Renal cortical epithelial cell (primary cell): ENCODE measurements at regions not wholly inside any gene's neighbourhood (a gene's known extent, or its start where the extent isn't known, plus 50 kb on each side); places are given as distances from the start of the nearest gene placed in this dataset.
A peak's percentile ranks its signal among the peaks of the same experiment; 100 is the strongest.
"Not testable (repeated sequence)": the region's sequence is repeated elsewhere in the genome, so short reads cannot be mapped to it uniquely, and the experiment has no call there.

ENCODE experiments used
- DNase-seq: peaks from one replicate; pipeline ENCODE4 v3.0.0-alpha.2; 2011; ENCODE audit warnings: low read depth

- not testable (repeated sequence) for DNase-seq
Observed at GRCh38 chr14:84512823-84513222, 1017.1 kb upstream of the FLRT2 start.

- no peak for DNase-seq
Observed at GRCh38 chr14:84519836-84520235, 1010.1 kb upstream of the FLRT2 start.

DNA sequence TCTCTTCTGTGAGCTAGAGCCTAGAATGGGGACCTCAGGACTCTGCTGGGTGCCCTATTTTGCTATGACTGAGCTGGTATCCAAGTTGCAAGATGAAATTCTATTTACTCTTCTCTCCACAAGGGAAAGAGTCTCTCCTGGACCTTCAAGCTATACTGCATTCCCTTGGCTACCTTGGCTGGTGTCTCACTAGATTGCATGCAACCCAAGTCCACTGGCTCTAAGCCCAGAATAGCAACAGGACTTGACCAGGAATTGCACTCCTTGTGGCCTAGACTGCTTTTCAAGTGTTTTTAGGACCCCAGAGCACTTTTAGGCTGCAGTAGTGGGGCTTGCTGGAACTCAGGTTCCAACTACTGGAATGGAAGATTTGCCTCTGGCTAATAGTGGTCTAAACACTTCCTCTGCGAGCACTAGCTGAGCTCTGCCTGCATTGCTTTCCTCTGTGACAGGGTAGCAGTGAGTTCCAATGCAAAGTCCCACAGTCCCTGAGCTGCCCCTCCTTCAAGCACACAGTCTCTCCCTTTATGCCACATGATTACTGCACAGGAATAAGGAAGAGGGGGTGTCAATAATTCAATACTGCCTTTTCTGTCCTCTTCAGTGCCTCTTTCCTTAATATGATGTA, 1009.1 kb upstream of the FLRT2 start:
- DNase-seq, result no peak

DNA sequence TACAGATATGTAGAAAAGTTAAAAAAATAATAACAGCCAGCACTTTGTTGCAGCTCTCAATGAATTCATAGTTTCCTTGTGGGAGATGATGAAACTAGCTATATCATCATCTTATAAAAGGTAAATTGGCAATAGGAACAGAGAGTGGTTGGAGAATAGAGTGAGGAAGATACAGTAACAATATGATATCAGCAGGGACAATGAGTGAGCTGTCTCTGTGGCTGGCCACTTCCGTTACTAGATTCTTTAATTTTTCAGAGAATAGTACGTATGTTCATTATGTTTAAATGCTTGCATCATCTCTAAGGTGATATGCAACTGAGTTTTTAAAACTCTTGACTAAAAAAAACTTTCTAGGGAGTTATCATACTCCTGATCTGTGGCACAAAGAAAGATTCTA, 1006.2 kb upstream of the FLRT2 start:
- DNase-seq, result no peak

GRCh38 chr14:84527706-84528105, 1002.2 kb upstream of the FLRT2 start:
- DNase-seq, result no peak

DNA sequence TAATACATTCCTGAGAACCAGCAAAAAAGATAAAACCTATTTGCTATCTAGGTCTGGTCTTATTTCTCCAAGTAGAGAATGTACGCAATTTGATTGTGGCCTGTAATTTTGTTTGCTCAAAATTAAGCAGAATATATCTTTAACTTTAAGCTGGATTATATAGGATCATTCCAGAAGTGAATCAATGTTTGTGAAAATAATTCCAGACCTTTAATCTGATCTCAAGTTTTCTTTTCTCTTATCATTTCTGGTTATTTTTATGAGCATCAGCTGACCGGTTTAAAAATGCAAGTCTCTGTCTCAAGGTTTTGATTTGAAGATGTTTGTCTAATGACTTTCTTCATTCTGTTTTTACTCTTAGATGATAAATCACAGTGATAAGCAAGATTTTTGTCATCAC, 997.9 kb upstream of the FLRT2 start:
- DNase-seq, result no peak

DNA sequence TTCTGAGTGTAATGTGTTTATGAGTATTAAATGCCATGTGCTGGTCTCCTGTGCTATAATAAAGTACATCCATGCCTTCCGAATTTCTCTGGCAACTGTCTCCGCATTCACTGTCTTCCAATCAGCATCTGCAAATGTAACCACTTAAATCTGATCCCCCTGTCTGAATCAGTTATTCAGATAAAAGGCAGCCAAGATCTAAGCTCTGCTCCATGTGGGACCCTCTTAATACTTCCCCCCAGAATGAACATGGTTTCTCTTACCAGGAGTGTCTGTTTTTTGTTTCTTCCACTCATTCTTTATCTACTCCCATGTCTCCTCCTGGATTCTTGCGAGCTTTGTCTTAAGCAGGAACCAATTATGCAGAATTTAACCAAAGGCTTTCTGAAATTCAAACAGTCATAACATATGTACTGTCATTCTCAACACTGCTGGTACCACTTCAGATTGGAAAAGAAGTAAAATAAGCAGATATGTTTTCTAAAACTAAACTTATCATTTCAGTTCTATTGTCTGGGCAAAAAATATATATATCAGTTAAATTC, 996.7 kb upstream of the FLRT2 start:
- DNase-seq, result no peak

DNA sequence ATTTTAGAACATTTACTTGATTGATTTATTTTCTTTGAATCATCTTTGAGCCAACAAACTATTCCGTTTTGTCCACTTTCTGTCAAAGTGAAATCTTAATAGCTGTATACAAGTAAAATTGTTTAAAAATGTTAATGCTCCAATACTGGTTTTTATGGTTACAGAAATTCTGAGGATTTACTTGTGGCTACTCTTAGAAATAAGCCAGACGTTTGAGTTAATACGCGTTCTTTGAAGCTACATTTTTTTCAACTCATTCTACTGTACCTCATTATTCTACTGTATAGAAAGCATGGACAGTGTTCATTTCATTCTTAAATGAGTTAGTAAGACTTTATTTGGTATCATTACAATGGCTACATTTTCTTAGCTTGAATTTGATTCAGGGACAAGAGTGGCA, 996.2 kb upstream of the FLRT2 start:
- DNase-seq, result no peak

DNA sequence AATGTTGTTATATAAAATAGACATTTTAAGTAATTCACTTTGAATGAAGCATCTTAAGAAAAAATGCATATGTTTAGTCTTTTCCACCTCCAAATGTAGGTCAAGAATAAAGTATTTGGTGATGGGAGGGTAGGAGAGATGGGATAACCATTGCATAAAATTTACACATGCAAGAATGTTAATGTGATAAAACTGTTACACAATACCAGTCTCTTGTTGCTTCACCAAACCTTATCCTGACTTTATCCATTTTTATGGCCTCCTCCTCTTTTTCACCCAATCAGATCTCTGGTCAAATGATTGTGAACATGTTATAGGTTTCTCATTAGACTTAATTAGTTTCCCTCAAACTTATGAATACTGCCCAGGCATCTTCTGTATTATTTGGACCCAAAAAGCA, 994.5 kb upstream of the FLRT2 start:
- DNase-seq, result no peak

DNA sequence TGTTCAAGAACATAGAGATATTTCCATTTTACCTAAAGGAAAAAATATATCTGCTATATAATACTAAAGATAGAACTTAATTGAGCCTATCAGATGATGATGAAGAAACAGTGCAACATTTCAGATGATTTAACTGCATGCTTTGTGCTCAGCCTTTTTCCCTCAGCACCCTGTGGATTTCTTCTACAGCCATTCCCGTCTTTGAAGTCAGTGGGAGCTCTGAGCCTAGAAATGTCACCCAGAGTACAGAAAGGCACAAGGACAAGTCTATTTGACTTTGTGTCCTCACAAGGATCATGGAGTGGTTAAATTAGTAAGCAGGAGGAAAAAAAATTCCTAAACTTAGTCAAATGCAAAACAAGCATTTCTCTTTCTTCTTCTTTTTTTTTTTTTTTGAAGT, 994.0 kb upstream of the FLRT2 start:
- DNase-seq, result no peak

GRCh38 chr14:84541018-84541417, 988.9 kb upstream of the FLRT2 start:
- DNase-seq, result no peak

GRCh38 chr14:84543859-84544258, 986.1 kb upstream of the FLRT2 start:
- no peak for DNase-seq

- DNase-seq, result no peak
Observed at GRCh38 chr14:84544486-84545131, 985.3 kb upstream of the FLRT2 start.

GRCh38 chr14:84546236-84546635, 983.7 kb upstream of the FLRT2 start:
- DNase-seq, result no peak

DNA sequence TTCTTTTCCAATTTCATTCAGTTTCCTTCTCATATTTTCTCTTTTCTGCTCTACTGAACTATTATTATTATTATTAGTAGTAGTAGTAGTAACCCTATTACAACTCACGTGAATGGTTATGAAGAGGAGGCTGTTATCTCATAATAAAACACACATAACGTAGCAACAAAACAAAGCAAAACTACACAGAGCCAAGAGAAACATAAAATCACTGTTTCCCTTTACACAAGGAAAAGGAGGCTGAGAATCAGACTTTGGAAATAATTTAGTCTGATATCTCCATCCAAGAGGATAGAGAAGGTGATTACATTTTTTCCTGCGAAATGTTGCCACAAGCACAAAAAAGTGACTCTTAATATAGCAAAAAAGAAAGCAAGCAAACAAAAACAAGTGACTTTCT, 975.8 kb upstream of the FLRT2 start:
- no peak for DNase-seq

DNA sequence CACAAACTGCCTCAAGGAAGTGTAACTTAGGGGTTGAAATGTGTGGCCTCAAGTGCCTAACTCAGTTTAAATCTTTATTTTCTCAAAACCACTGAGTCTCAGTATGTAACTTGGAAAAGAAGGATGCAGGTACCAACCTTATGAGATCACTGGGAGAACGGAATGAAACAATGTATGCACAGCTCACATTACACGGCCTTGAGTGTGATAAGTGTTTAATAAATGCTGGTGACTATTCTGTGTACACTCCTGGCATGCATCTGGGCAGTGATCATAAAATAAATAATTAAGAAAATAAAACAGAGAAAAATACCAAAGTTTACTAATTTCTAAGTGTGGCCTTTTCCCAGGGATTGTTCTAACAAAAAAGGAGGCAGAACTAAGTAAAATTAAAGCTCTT, 974.5 kb upstream of the FLRT2 start:
- no peak for DNase-seq

GRCh38 chr14:84566109-84566508, 963.8 kb upstream of the FLRT2 start:
- DNase-seq, result no peak

GRCh38 chr14:84575681-84576080, 954.3 kb upstream of the FLRT2 start:
- no peak for DNase-seq

DNA sequence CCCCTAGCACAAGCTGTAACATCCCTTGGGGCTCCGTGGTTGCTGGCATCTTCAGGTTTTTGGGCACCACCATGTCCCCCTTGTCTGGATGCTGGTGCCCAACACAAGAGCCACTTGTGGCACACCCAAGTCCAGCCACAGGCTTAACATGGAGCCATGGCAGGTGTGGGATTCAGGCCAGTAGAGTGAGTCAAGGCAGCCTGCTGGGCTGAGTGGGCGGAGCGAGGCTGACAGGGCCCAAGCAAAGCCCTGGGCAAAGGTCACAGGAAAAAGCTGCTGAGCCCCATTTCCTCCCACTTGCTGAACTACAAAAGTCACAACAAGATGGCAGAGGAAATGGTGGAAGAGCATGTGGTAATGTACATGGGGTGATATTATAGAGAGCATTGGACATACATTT, 950.7 kb upstream of the FLRT2 start:
- DNase-seq, result no peak

DNA sequence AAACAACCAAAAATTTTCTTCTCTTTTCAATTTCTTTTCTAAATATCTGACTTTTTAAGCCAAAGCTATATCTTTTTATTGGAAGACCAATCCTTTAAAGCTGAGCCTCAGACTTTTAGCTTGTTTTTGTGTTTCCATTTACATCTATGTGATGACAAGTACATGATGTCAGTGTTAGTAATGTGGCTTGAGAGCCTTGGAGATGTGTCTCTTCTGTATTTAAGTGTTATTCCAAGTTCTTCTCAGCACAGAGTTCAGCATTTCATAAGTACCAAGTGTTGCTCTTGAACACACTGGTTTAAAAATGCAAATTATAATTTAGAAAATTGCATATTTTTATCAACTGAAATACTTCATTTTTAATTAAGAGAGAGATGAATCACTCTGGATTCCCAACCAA, 948.9 kb upstream of the FLRT2 start:
- no peak for DNase-seq

- peak; percentile 81 for DNase-seq
Observed at GRCh38 chr14:84584511-84584910, 945.4 kb upstream of the FLRT2 start.

DNA sequence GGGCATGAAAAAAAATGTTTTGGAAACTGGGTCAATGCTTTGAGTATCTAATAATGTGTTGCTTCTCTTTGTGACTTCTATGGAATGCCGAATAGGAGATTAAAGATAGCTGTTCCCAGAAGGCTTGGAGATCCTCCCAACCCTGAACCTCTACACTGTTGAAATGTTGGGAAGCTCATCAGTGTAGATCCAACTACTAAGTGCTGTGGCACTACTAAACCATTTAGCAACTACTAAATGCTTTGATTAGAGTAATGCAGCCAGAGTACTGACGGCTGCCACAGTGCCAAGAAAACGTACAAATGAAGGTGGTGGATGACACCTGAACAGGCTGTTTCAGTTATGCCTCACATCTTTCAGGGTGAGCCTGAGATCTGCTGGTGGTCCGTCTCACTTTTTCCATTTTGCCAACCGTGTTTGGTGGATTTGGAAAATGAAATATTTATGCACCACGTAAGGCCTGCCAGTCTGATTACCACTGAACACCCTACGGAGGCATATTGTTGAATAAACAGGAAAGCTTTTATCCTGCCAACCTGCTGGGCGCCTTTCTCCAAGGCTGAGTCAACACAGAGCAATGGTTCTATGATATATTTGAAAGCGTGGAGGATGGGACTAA, 938.0 kb upstream of the FLRT2 start:
- no peak for DNase-seq

GRCh38 chr14:84592770-84593169, 937.2 kb upstream of the FLRT2 start:
- no peak for DNase-seq
